NOMO-1 (cell line): ENCODE measurements at regions not wholly inside any gene's neighbourhood (a gene's known extent, or its start where the extent isn't known, plus 50 kb on each side); places are given as distances from the start of the nearest gene placed in this dataset.

Experiments
- DNase-seq, 2 experiments: peaks; one replicate each; lab custom pipeline; 2025; ENCODE audit not compliant: unreplicated experiment in 2 of 2; lab: John Stamatoyannopoulos, UW

GRCh38 chr15:69955240-69955894 lies 142.3 kb downstream of the TLE3 start:
- DNase-seq = no peak

DNA sequence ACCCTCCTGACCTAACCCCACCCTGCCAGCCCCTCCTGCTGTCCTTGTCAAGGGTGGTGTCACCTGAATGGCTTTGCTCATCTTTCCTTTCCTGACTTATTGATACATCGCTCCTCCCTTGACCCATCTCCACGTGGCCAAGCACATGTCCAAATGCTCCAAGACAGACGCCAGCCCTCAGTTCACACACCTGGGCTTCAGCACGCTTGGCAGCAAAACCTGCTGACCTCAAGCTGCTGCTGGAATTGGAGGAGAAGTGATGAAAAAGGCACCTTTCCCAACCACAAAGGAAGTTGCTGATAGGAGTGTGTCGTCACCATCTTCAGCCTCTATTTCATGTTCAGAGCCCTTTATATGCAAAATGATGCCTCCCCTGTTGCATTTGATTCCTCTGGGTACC lies 141.3 kb downstream of the TLE3 start:
- no peak for DNase-seq

- no peak for DNase-seq
Measured at GRCh38 chr15:69957175-69957574, 140.5 kb downstream of the TLE3 start.

DNA sequence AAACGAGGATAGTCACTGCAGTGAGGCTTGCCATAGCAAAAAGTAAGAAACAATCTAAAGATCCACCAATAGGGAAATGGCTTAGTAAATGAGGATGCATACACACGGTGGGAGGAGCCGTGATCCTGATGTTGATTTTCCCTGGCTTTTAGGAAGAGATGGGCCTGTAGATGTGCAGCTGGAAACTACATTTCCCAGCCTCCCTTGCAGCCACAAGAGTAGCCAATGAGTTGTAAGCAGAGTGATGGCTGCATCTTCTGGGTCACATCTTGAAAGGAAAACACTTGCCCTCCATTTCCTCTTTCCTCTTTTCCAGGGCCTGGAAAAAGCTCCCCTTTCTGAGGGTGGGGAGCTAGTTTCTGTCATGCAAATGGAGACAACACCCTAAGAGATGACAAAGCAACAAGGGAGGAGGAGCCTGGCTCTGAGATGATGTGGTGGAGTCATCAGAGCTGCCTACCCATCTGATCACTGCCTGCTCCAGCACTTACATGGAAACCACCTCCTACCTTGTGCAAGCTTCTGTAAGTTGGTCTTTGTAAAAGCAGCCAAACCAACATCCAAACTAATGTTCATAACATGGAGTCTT lies 139.1 kb downstream of the TLE3 start:
- DNase-seq = no peak

- DNase-seq = no peak
Measured at GRCh38 chr15:69962561-69962960, 135.2 kb downstream of the TLE3 start.

GRCh38 chr15:69963385-69963784 lies 134.3 kb downstream of the TLE3 start:
- no peak for DNase-seq

- DNase-seq = no peak
Measured at GRCh38 chr15:69971771-69972170, 125.9 kb downstream of the TLE3 start.

DNA sequence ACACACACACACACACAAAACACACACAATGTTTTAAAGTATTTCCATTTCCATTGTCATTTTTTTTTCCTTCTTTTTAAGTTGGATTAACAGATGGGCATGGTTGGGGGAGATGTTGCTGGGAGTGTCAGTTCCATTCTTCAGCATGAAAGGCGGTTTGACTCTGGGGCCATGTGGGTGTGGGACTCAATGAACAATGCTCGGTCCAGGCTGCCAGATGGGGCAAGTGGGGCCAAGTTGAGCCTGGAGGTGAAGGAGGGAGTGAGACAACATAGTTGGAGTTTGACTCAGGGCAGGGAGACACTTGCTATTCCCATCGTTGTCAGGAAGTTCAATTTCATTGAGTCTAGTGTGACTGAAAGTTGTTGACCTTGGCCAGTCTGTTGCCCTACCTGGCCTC lies 125.3 kb downstream of the TLE3 start:
- DNase-seq = no peak

- DNase-seq = peak; percentile 19 to 51
Measured at GRCh38 chr15:69973102-69973714, 124.5 kb downstream of the TLE3 start.

DNA sequence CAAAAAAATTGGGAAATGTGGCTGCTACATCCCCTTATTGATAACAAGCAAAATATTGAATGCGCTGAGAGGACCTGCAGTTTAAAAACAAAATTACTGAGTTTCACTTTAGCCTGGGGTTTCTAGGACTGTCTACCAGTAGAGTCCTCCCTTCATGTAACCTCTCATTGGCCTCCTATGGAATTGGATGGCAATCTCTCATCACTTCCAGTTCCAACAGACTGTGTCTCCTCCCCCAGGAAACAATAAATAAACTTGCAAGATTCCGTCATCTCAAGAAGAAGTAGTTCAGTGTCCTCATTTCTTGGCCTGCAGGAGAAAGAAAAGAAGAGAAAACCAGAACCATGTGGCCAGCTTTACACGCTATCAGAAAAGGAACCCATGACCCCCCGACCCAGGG lies 123.8 kb downstream of the TLE3 start:
- no peak for DNase-seq

- DNase-seq = no peak
Measured at GRCh38 chr15:69974321-69974720, 123.4 kb downstream of the TLE3 start.

DNA sequence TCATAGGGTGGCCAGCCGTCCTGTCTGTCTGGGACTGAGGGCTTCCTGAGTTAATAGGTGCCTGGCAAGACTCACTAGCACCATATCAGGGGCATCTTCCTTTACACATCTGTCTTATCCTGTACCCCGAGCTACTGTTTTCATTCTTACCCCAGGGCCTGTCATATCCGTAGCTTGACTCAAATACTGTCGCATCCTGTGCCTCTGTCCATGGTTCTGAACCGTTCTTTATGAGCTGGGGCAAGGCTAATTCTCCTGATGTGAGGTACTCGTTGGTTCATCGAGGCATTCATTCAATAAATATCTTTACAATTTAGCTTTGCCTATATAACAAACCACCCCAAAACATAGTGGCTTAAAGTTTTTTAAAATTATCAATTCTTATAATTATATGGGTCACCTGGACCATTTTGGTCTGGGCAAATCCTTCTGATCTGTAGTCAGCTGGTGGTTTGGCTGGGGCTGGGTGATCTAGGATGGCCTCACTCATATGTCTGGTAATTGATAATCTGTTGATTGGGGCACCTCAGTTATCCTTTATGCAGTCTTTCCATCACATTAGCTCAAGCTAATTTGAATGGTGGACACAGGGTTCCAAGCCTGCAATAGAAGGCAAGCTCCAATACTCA lies 121.2 kb downstream of the TLE3 start:
- peak; percentile 18 to 19 for DNase-seq

DNA sequence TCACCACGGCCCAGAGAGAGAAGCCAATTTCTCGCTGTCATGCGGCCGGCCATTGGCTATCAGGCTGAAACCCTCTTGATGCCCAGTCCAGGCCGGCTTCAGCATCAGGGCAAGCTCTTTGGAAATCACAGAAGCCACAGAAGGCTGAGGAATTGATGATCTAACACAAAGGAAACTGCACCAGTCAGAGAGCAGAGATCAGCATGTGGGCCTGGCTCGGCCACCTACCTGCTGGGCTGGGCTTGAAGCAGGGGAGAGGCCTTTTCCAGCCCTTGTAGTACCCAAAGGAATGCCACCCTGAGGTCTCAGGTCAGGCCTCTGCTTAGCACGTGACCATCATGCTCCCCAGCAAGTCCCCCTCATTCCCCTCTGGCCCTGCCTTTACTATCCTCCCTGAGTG lies 119.1 kb downstream of the TLE3 start:
- DNase-seq = no peak

GRCh38 chr15:69979262-69979661 lies 118.5 kb downstream of the TLE3 start:
- no peak for DNase-seq

DNA sequence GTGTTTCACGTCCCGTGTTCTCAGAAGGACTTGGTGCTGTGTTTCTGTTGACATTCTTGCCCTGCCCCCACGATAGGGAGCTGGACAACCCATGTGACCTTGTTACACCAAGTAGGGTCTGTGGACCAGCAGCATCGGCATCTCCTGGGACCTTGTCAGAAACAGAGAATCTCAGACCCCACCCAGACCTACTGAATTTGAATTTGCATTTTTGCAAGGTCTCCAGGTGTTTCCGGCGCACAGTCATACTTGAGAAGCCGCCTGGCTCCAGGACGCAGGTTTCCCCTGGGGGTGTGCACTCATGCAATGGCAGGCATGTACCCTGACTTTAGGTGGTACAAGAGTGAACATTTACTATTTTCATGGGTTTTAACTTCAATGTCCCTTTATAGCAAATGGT lies 117.9 kb downstream of the TLE3 start:
- DNase-seq = no peak

DNA sequence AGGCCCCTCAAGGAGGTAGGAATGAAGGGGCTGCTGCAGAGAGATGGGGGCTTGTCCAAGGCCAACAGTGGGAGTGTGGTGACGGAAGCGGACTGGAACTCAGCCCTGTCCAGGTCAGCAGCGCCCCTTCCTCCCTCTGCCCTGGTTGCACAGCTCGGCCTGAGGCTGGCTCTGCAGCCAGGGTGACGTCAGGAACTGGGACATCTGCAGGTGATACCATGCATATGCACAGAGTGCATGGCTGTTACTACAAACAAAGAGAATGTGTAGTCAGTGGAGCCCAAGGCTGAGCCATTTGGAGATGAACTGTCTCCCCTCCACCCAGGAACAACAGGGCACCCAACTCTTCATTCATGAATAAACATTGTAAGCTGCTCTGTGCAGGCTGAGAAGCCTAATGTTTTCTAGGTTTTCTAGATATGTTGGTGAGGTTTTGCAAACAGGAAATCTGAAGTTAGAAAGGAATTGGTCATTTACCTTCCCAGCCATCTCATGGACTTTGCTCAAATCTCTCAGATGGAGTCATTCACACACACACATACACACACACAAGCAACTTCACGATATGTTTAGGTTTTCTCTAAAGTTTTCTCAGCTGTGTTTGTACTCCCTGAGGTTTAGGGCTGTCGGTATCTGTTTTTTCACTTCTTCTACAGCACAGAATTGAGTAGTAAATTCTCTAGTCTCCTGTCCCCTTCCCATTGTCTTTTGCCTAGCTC lies 117.2 kb downstream of the TLE3 start:
- DNase-seq = no peak

- no peak for DNase-seq
Measured at GRCh38 chr15:69982037-69982436, 115.7 kb downstream of the TLE3 start.

DNA sequence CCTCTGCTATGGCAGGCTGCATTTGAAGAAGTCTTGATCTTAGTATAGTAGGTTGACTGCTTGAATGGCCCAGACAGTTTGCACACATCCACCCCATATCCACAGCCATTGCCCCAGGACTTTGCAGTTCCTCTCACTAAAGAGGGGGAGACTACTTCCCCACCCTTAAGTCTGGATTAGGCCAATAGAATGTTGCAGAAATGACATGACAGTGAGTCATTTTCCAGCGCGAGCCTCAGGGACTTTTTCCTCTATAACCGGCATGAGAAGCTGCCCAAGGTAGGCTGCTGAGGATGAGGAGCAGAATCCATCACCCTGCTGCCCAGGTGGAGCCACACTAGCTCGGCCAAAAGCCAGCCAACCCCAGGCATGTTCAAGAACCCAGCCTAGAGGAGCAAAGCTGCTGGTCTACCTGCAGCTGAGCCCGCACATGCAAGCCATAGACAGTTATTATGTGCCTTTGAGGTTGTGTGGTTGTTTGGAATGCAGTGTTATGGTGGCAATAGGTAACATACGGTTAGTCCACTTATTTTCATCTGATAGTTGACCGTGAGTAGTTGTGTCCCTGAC lies 113.9 kb downstream of the TLE3 start:
- peak in 1 of 2 experiments; percentile 5 for DNase-seq

GRCh38 chr15:69987492-69988489 lies 109.9 kb downstream of the TLE3 start:
- no peak for DNase-seq
